ENCODE measurements at regions not wholly inside any gene's neighbourhood (a gene's known extent, or its start where the extent isn't known, plus 50 kb on each side); places are given as distances from the start of the nearest gene placed in this dataset.

GRCh38 chr2:156165742-156166141 is 166.8 kb downstream of the NR4A2 start:
- TF ChIP-seq CTCF (IDR thresholded peaks at IDR 0.05 in 4 of 5, conservative IDR thresholded peaks at IDR 0.05 in 1 of 5): no peak
- no peak for TF ChIP-seq POLR2A (IDR thresholded peaks at IDR 0.05)
